Neural progenitor cell (in vitro differentiated cells): ENCODE measurements at regions not wholly inside any gene's neighbourhood (a gene's known extent, or its start where the extent isn't known, plus 50 kb on each side); places are given as distances from the start of the nearest gene placed in this dataset.
A peak's percentile ranks its signal among the peaks of the same experiment; 100 is the strongest.

Source experiments
- DNase-seq: peaks from one replicate; pipeline ENCODE4 v3.0.0-alpha.2; 2016; ENCODE audit warnings: low spot score
- H2AFZ ChIP-seq: fragments of 200-600 bp; sonication (generic); replicated peaks from 2 replicates; pipeline ENCODE4 v1.6.1; 2016; ENCODE audit warnings: antibody characterized with exemption
- H3F3A ChIP-seq: fragments of 200-600 bp; sonication (generic); 2 replicates; pipeline ENCODE4 v1.6.1; 2016; ENCODE audit warnings: antibody characterized with exemption, low read depth
- H3K27ac ChIP-seq: fragments of 200-600 bp; sonication (generic); 2 replicates; pipeline ENCODE4 v1.5.1; 2016; ENCODE audit warnings: mild to moderate bottlenecking
- H3K27me3 ChIP-seq: fragments of 200-600 bp; sonication (generic); 2 replicates; pipeline ENCODE4 v1.6.1; 2016; ENCODE audit warnings: mild to moderate bottlenecking, moderate library complexity
- H3K36me3 ChIP-seq: fragments of 200-600 bp; sonication (generic); 2 replicates; pipeline ENCODE4 v1.5.1; 2016
- H3K4me1 ChIP-seq: fragments of 200-600 bp; sonication (generic); 2 replicates; pipeline ENCODE4 v1.6.1; 2016; ENCODE audit warnings: mixed run types
- H3K4me2 ChIP-seq: fragments of 200-600 bp; sonication (generic); 2 replicates; pipeline ENCODE4 v1.6.1; 2016
- H3K4me3 ChIP-seq: fragments of 200-600 bp; sonication (generic); 2 replicates; pipeline ENCODE4 v1.5.1; 2016
- H3K79me2 ChIP-seq: fragments of 200-600 bp; sonication (generic); 2 replicates; pipeline ENCODE4 v1.6.1; 2016; ENCODE audit warnings: low read depth
- H3K9ac ChIP-seq: fragments of 200-600 bp; sonication (generic); 2 replicates; pipeline ENCODE4 v1.6.1; 2016
- H3K9me3 ChIP-seq: fragments of 200-600 bp; sonication (generic); 2 replicates; pipeline ENCODE4 v1.5.1; 2016; ENCODE audit warnings: low read depth
- H4K20me1 ChIP-seq: fragments of 200-600 bp; sonication (generic); 2 replicates; pipeline ENCODE4 v1.6.1; 2016; ENCODE audit warnings: low read depth
- H3K27ac Mint-ChIP-seq: 3 replicates; pipeline ENCODE4 v1.8.0; 2021; ENCODE audit warnings: mixed read lengths
- H3K27me3 Mint-ChIP-seq: 2 replicates; pipeline ENCODE4 v1.8.0; 2022; ENCODE audit warnings: low read depth, mild to moderate bottlenecking, inconsistent platforms, moderate library complexity, mixed read lengths; ENCODE audit not compliant: insufficient read depth
- H3K36me3 Mint-ChIP-seq: 3 replicates; pipeline ENCODE4 v1.8.0; 2021; ENCODE audit warnings: mixed read lengths
- H3K4me1 Mint-ChIP-seq: 3 replicates; pipeline ENCODE4 v1.8.0; 2021; ENCODE audit warnings: mixed read lengths
- H3K4me3 Mint-ChIP-seq: 3 replicates; pipeline ENCODE4 v1.8.0; 2021; ENCODE audit warnings: mild to moderate bottlenecking, moderate library complexity, mixed read lengths
- H3K9me3 Mint-ChIP-seq: 3 replicates; pipeline ENCODE4 v1.8.0; 2020; ENCODE audit warnings: mixed read lengths
- EZH2 ChIP-seq: fragments of 200-600 bp; sonication (generic); IDR thresholded peaks from 2 replicates; pipeline ENCODE4 v1.6.1; 2017; ENCODE audit warnings: antibody characterized with exemption, mild to moderate bottlenecking, moderate library complexity
- EZH2phosphoT487 ChIP-seq: fragments of 200-600 bp; sonication (generic); IDR thresholded peaks from 2 replicates; pipeline ENCODE4 v1.6.1; 2017; ENCODE audit warnings: antibody characterized with exemption
- TF ChIP-seq, protein P1 (sequence below): fragments of 200-600 bp; sonication (generic); IDR thresholded peaks from 2 replicates; pipeline ENCODE4 v1.5.1; 2017; ENCODE audit warnings: antibody characterized with exemption, mild to moderate bottlenecking

DNA sequence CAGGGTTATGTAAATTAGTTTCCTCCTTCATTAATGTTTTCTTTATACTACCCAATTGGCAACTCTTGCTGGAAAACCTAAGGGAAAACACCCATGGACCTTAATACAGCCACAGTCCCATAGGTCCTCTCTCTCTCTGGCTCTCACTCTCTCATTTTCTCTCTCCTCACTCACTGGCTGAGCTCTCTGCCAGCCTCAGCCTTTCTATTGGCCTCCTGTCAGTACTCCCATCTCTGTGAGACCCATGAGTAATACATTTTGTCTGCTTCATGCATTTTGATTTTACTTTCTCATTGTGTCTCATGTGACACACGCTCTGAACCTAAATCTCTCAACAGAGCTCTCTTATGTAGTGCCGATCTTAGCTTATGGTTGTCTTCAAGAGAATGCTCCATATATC is 907.5 kb downstream of the C6orf118 start:
- Mint-ChIP-seq H3K4me3 (no peak overlapping the region), H3K9me3 (no peaks in the 10 kb centered on the region), H3K27ac (no peak overlapping the region), H3K4me1 (peaks cover 4% of the 10 kb centered on the region), H3K36me3 (no peaks in the 10 kb centered on the region), H3K27me3 (peaks cover 3% of the 10 kb centered on the region)
- H3K27ac ChIP-seq = no peak overlapping the region
- no peaks in the 10 kb centered on the region for H3K9me3 ChIP-seq
- TF ChIP-seq EZH2 = no peak
- TF ChIP-seq, protein P1, sequence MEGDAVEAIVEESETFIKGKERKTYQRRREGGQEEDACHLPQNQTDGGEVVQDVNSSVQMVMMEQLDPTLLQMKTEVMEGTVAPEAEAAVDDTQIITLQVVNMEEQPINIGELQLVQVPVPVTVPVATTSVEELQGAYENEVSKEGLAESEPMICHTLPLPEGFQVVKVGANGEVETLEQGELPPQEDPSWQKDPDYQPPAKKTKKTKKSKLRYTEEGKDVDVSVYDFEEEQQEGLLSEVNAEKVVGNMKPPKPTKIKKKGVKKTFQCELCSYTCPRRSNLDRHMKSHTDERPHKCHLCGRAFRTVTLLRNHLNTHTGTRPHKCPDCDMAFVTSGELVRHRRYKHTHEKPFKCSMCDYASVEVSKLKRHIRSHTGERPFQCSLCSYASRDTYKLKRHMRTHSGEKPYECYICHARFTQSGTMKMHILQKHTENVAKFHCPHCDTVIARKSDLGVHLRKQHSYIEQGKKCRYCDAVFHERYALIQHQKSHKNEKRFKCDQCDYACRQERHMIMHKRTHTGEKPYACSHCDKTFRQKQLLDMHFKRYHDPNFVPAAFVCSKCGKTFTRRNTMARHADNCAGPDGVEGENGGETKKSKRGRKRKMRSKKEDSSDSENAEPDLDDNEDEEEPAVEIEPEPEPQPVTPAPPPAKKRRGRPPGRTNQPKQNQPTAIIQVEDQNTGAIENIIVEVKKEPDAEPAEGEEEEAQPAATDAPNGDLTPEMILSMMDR = no peak
- TF ChIP-seq EZH2phosphoT487 = no peak
- no peaks in the 10 kb centered on the region for H3K27me3 ChIP-seq
- no peak for DNase-seq
- no peak overlapping the region for H3K9ac ChIP-seq
- no peaks in the 10 kb centered on the region for H4K20me1 ChIP-seq
- H3F3A ChIP-seq = no peaks in the 10 kb centered on the region
- H3K4me3 ChIP-seq = no peak overlapping the region
- H3K4me1 ChIP-seq = no peaks in the 10 kb centered on the region
- no peaks in the 10 kb centered on the region for H3K79me2 ChIP-seq
- no peak overlapping the region for H3K4me2 ChIP-seq
- peak overlapping the region; percentile 47 for H2AFZ ChIP-seq
- no peaks in the 10 kb centered on the region for H3K36me3 ChIP-seq

DNA sequence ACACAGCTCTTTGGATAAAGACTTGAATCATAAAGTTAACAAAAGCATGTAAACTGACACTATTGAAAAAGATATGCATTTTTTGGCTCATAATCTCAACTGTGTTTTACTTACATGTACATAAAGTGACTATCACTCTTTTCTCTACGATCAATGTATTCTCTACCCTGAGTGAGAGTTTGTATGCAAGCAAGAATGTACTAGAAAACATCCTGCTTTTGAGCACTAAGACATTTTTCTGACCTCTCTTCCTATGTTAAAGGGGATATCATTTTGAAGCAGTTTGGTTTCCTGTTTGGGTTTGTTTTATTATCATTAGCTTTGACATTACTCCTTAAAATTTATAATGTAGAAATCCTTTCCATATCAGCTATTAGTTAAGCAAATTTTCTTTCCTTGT is 910.8 kb downstream of the C6orf118 start:
- no peak overlapping the region for H3K4me3 Mint-ChIP-seq
- no peak overlapping the region for H3K9ac ChIP-seq
- H3K27me3 ChIP-seq = no peaks in the 10 kb centered on the region
- no peaks in the 10 kb centered on the region for H3K36me3 Mint-ChIP-seq
- no peaks in the 10 kb centered on the region for H3K9me3 Mint-ChIP-seq
- H3K27ac ChIP-seq = no peak overlapping the region
- H3K27ac Mint-ChIP-seq = no peak overlapping the region
- TF ChIP-seq EZH2 (no peak), EZH2phosphoT487 (no peak)
- TF ChIP-seq, protein P1 = no peak
- no peaks in the 10 kb centered on the region for H3K9me3 ChIP-seq
- H4K20me1 ChIP-seq = no peaks in the 10 kb centered on the region
- peaks cover 18% of the 10 kb centered on the region for H3K4me1 Mint-ChIP-seq
- H3K4me2 ChIP-seq = no peak overlapping the region
- no peaks in the 10 kb centered on the region for H3K27me3 Mint-ChIP-seq
- no peak overlapping the region for H2AFZ ChIP-seq
- H3K36me3 ChIP-seq = no peaks in the 10 kb centered on the region
- H3K79me2 ChIP-seq = no peaks in the 10 kb centered on the region
- H3K4me1 ChIP-seq = peaks cover 14% of the 10 kb centered on the region
- no peak for DNase-seq
- no peak overlapping the region for H3K4me3 ChIP-seq
- peaks cover 6% of the 10 kb centered on the region for H3F3A ChIP-seq

DNA sequence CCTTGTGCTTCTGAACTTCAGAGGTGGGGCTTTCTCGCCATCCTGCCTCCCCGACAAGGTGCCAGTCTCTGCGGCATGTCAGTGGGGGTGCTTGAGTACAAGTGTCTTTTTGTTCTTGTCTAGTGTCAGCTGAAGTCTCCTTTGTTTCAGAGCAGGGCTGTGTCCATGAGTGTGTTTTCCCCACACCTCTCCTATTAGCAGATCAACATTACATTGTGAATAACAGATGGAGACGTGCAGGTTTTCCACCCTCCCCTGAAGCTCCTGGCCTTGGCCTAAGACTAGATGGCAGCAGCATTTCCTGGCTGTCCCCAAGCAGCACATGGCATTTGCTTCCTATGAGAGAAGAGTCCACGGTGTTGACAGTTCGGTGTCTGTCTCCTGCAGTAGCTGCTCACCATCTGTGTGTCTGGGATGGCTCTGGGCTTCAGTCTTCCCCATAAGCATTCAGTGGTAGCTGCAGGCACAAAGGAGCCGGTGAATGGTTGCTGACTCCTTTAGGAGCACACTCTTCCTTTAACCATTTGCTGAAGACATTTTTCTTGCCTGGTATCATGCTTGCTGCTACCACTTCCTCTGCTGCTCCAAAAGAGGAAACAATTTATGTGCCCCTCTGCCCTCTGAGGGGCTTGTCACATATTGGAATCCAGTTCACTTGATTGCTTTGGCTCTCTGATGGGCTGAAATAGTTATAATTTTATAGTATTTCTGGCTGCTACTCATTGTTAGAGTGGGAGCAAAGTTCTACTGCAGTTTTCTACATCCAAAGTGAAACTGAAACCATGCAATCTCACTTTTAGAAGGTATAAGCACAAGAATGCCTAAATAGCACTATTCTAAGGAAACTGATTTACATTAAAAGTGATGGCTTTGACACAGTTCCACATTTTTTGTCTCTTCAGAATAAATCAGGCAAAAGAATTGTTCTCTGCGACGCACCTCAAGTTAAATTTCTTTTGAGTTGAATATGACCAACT is 913.0 kb downstream of the C6orf118 start:
- DNase-seq = peak; percentile 15
- peaks cover 14% of the 10 kb centered on the region for H3K4me1 ChIP-seq
- H3K4me3 ChIP-seq = no peak overlapping the region
- H4K20me1 ChIP-seq = no peaks in the 10 kb centered on the region
- no peaks in the 10 kb centered on the region for H3K36me3 Mint-ChIP-seq
- no peak overlapping the region for H3K27ac ChIP-seq
- peak overlapping the region; percentile 82 for H2AFZ ChIP-seq
- H3K9me3 ChIP-seq = no peaks in the 10 kb centered on the region
- peaks cover 6% of the 10 kb centered on the region for H3F3A ChIP-seq
- H3K27me3 ChIP-seq = no peaks in the 10 kb centered on the region
- no peak overlapping the region for H3K4me2 ChIP-seq
- H3K27me3 Mint-ChIP-seq = no peaks in the 10 kb centered on the region
- no peaks in the 10 kb centered on the region for H3K36me3 ChIP-seq
- no peak overlapping the region for H3K4me3 Mint-ChIP-seq
- peak overlapping the region; percentile 50 for H3K27ac Mint-ChIP-seq
- no peaks in the 10 kb centered on the region for H3K9me3 Mint-ChIP-seq
- H3K9ac ChIP-seq = no peak overlapping the region
- peaks cover 18% of the 10 kb centered on the region for H3K4me1 Mint-ChIP-seq
- H3K79me2 ChIP-seq = no peaks in the 10 kb centered on the region
- TF ChIP-seq EZH2phosphoT487 = no peak
- TF ChIP-seq, protein P1 = no peak
